ENCODE measurements at regions not wholly inside any gene's neighbourhood (a gene's known extent, or its start where the extent isn't known, plus 50 kb on each side); places are given as distances from the start of the nearest gene placed in this dataset.
"Not testable (repeated sequence)": the region's sequence is repeated elsewhere in the genome, so short reads cannot be mapped to it uniquely, and the experiment has no call there.

DNA sequence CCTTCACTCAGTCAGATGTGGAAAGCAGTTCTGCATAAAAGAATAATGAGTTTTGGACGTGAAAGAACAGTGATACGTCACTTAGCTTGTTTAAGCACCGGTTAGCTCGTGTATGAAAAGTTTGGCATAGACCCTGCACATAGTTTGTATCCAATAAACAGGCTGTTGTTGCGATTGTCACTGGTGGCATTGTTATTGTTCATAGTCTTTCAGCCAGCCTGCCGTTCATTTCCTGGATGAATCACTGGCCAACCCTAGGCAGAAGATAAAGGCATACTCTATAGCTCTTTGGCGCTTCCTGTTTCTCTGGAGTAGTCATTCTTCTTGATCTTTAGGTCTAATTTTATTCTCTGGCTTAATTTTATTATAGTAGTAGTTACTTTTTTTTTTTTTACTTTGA, 57.8 kb upstream of the ANKRD30A start:
- DNase-seq (ENCODE audit: insufficient read length, low spot score) (no peak), FAIRE-seq (no peak)
- TF ChIP-seq SPI1 (IDR thresholded peaks at IDR 0.05; ENCODE audit: low read depth, low read length) (no peak), PAX5 (IDR thresholded peaks at IDR 0.05; ENCODE audit: insufficient read depth, low read length, severe bottlenecking) (no peak), POLR2A (IDR thresholded peaks at IDR 0.05; ENCODE audit: low read depth, low read length) (no peak), POLR2AphosphoS5 (IDR thresholded peaks at IDR 0.05; ENCODE audit: low read depth, low read length) (no peak), POU2F2 (IDR thresholded peaks at IDR 0.05; ENCODE audit: low read depth, low read length) (no peak), TAF1 (IDR thresholded peaks at IDR 0.05; ENCODE audit: low read depth, low read length) (no peak)

DNA sequence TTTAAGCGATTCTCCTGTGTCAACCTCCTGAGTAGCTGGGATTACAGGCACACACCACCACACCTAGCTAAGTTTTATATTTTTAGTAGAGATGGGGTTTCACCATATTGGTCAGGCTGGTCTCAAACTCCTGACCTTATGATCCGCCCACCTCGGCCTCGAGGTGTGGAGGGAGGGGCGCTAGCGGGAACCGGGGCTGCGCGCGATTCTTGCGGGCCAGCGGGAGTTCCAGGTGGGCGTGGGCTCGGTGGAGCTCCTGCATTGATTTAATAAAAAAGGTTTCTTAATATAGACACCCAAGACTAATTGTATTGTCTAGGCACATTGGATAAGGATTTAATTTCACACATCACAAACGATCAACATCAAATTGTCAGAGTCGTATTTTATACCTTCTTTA, 63.1 kb upstream of the ANKRD30A start:
- FAIRE-seq; DNase-seq (ENCODE audit: insufficient read length, low spot score): not testable (repeated sequence)

DNA sequence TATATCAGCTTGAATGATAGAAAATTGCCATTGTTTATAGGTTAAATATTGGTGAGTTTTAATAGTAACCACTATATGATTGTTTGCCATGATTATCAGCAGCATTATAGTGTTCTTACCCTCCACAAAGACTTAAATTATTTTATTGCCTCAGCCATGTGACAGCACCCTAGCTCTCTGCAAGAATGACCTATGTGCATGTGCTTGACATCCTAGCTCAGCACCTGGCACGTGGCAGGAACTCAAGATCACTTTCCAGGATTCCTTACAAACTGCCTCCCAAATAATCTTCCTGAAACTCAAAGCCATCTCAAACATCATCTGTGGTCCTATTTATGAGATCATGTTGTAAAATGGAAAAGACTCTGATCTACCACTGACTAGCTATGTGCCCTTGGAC, 68.1 kb upstream of the ANKRD30A start:
- TF ChIP-seq TAF1 (IDR thresholded peaks at IDR 0.05; ENCODE audit: low read depth, low read length): no peak
- TF ChIP-seq POU2F2 (IDR thresholded peaks at IDR 0.05; ENCODE audit: low read depth, low read length): no peak
- TF ChIP-seq POLR2AphosphoS5 (IDR thresholded peaks at IDR 0.05; ENCODE audit: low read depth, low read length): no peak
- no peak for TF ChIP-seq SPI1 (IDR thresholded peaks at IDR 0.05; ENCODE audit: low read depth, low read length)
- no peak for TF ChIP-seq POLR2A (IDR thresholded peaks at IDR 0.05; ENCODE audit: low read depth, low read length)
- no peak for TF ChIP-seq PAX5 (IDR thresholded peaks at IDR 0.05; ENCODE audit: insufficient read depth, low read length, severe bottlenecking)
- DNase-seq (ENCODE audit: insufficient read length, low spot score) (no peak), FAIRE-seq (no peak)

DNA sequence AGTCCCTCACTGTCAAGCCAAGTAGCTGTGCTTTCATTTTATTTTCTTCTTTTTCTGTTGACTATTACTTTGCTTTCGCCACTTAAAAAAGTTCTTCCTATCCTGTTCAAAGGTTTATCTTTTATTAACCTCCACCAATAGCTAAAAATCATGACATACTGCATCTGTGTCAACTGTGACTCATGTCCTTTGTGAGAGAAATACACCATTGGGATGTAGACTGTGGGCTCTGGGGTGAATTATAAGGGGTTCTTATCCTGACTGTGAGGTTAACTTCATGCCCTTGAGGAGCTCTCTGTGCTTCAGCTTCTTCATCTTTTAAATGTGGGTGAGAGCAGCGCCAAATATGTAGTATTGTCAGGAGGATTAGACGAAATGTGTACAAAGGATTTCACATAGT, 71.9 kb upstream of the ANKRD30A start:
- FAIRE-seq: no peak
- TF ChIP-seq POLR2A (IDR thresholded peaks at IDR 0.05; ENCODE audit: low read depth, low read length) (no peak), SPI1 (IDR thresholded peaks at IDR 0.05; ENCODE audit: low read depth, low read length) (no peak), POU2F2 (IDR thresholded peaks at IDR 0.05; ENCODE audit: low read depth, low read length) (no peak), POLR2AphosphoS5 (IDR thresholded peaks at IDR 0.05; ENCODE audit: low read depth, low read length) (no peak), TAF1 (IDR thresholded peaks at IDR 0.05; ENCODE audit: low read depth, low read length) (no peak), PAX5 (IDR thresholded peaks at IDR 0.05; ENCODE audit: insufficient read depth, low read length, severe bottlenecking) (no peak)
- DNase-seq (ENCODE audit: insufficient read length, low spot score): no peak

DNA sequence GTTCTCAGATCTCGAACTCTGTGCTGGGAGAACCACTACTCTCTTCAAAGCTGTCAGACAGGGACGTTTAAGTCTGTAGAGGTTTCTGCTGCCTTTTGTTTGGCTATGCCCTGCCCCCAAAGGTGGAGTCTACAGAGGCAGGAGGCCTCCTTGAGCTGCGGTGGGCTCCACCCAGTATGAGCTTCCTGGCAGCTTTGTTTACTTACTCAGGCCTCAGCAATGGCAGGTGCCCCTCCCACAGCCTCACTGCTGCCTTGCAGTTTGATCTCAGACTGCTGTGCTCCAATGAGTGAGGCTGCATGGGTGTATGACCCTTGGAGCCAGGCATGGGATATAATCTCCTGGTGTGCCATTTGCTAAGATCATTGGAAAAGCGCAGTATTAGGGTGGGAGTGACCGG, 75.4 kb upstream of the ANKRD30A start:
- not testable (repeated sequence) for FAIRE-seq; DNase-seq (ENCODE audit: insufficient read length, low spot score)

DNA sequence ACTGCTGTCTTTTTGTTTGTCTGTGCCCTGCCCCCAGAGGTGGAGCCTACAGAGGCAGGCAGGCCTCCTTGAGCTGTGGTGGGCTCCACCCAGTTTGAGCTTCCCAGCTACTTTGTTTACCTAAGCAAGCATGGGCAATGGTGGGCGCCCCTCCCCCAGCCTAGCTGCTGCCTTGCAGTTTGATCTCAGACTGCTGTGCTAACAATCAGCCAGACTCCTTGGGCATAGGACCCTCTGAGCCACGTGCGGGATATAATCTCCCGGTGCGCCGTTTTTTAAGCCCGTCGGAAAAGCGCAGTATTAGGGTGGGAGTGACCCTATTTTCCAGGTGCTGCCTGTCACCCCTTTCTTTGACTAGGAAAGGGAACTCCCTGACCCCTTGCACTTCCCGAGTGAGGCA, 81.1 kb upstream of the ANKRD30A start:
- FAIRE-seq; DNase-seq (ENCODE audit: insufficient read length, low spot score): not testable (repeated sequence)

DNA sequence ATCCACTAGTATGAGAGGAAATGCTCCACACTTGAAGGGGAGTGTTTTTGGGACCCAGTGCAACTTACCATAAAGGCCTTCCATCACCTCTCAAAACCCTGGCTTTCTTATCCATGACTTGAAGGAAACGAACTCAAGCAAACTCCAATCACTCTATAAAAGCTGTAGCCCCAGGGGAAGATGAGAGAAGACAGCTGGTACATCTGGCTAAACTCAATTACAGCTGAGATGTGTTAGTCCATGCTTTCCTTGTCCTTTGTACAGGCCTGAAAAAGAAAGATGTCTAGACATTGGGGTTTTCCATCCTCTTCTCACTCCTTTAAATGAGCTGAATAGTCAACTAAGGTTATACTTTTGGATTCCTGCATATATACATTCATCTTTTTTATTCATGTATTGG, 89.5 kb upstream of the ANKRD30A start:
- no peak for TF ChIP-seq POU2F2 (IDR thresholded peaks at IDR 0.05; ENCODE audit: low read depth, low read length)
- no peak for TF ChIP-seq TAF1 (IDR thresholded peaks at IDR 0.05; ENCODE audit: low read depth, low read length)
- TF ChIP-seq POLR2AphosphoS5 (IDR thresholded peaks at IDR 0.05; ENCODE audit: low read depth, low read length): no peak
- TF ChIP-seq PAX5 (IDR thresholded peaks at IDR 0.05; ENCODE audit: insufficient read depth, low read length, severe bottlenecking): no peak
- TF ChIP-seq SPI1 (IDR thresholded peaks at IDR 0.05; ENCODE audit: low read depth, low read length): no peak
- no peak for TF ChIP-seq POLR2A (IDR thresholded peaks at IDR 0.05; ENCODE audit: low read depth, low read length)
- FAIRE-seq: no peak
- no peak for DNase-seq (ENCODE audit: insufficient read length, low spot score)

DNA sequence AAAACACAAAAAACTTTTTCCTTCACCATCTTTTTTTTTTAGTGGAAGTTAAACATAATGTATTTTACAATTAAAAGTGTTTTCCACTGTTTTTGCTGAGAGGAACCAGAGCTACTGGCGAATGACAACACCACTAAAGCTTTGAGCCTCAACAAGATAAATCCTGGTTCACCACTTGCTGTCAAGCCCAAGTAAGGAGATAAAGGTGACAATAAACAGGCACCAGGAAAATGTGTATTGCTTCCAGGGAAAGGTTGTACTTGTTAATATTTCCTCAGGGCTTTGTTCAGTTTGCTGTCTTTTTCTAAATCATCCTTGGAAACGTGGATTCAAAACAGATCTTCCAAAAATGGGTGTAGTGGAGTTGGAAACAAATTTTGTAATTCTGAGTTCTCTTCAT, 109.9 kb upstream of the ANKRD30A start:
- FAIRE-seq (no peak), DNase-seq (ENCODE audit: insufficient read length, low spot score) (no peak)
- no peak for TF ChIP-seq POLR2AphosphoS5 (IDR thresholded peaks at IDR 0.05; ENCODE audit: low read depth, low read length)
- TF ChIP-seq TAF1 (IDR thresholded peaks at IDR 0.05; ENCODE audit: low read depth, low read length): no peak
- no peak for TF ChIP-seq PAX5 (IDR thresholded peaks at IDR 0.05; ENCODE audit: insufficient read depth, low read length, severe bottlenecking)
- TF ChIP-seq POU2F2 (IDR thresholded peaks at IDR 0.05; ENCODE audit: low read depth, low read length): no peak
- TF ChIP-seq SPI1 (IDR thresholded peaks at IDR 0.05; ENCODE audit: low read depth, low read length): no peak
- TF ChIP-seq POLR2A (IDR thresholded peaks at IDR 0.05; ENCODE audit: low read depth, low read length): no peak

DNA sequence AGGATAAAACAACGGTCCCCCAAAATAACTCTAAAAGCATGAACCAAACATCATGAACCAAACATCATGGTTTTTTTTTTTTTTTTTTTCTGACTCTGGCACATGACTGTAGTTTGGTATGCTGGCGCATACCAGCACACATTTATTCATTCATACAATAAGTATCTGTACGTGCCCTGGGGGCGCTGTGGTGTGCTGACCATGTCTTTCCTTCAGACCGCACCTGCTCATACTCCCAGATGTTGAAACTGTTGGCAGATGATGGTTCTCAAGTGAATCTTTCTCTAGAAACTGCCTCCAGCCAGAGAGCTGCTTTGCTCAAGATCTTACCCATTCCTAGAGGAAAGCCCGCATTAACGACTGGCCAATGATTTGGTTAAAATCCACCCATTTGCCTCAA, 114.7 kb upstream of the ANKRD30A start:
- FAIRE-seq (no peak), DNase-seq (ENCODE audit: insufficient read length, low spot score) (no peak)
- TF ChIP-seq PAX5 (IDR thresholded peaks at IDR 0.05; ENCODE audit: insufficient read depth, low read length, severe bottlenecking): no peak
- no peak for TF ChIP-seq POLR2A (IDR thresholded peaks at IDR 0.05; ENCODE audit: low read depth, low read length)
- no peak for TF ChIP-seq SPI1 (IDR thresholded peaks at IDR 0.05; ENCODE audit: low read depth, low read length)
- TF ChIP-seq TAF1 (IDR thresholded peaks at IDR 0.05; ENCODE audit: low read depth, low read length): no peak
- no peak for TF ChIP-seq POU2F2 (IDR thresholded peaks at IDR 0.05; ENCODE audit: low read depth, low read length)
- no peak for TF ChIP-seq POLR2AphosphoS5 (IDR thresholded peaks at IDR 0.05; ENCODE audit: low read depth, low read length)

DNA sequence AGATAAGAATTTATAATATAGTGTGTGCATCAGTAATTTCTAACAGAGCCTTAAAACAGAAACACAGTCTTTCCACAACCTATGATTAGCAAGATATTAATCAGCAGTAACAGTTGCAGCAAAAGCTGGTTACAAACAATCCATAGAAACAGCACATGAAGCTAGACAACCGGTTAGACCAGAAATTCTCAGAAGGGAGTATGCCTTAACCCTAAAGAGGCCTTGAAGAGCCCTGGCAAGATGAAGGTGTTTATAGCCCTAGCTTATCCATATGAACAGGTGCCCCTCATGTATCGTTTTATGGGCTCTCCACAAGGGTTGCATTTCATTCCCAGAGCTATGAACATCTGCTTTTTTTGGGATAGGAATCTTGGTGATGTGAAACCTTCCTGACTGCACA, 117.1 kb upstream of the ANKRD30A start:
- not testable (repeated sequence) for DNase-seq (ENCODE audit: insufficient read length, low spot score); FAIRE-seq

DNA sequence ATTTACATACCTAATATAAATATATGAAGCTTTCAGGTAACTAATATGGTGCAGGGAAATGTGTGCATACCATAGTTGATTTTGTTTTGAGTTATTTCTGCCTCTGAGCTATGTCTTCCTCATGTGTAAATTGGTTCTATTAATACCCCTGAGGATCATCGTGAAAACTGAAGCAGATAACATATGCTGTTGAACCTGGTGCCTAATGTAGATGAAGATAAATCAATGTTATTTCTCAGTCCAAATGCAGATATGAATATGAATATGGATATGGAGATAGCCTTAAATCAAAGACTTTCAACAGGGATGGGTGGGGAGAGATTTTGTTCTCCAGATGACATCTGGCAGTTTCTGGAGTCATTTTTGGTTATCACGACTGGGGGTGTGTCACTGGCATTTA, 122.3 kb upstream of the ANKRD30A start:
- FAIRE-seq (no peak), DNase-seq (ENCODE audit: insufficient read length, low spot score) (no peak)
- no peak for TF ChIP-seq SPI1 (IDR thresholded peaks at IDR 0.05; ENCODE audit: low read depth, low read length)

DNA sequence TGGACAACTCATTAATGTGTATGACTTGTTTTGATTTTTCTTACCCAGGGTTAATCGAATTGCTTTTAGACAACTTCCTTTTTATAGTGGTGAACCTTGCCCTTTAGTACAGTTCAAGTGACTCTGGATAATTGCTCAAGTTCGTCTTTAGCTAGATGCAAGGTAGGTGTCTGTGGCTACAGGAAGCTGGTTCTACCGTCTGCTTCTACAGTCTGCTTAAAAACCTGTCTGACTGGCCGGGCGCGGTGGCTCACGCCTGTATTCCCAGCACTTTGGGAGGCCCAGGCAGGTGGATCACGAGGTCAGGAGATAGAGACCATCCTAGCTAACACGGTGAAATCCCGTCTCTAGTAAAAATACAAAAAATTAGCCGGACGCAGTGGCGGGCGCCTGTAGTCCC, 129.6 kb upstream of the ANKRD30A start:
- not testable (repeated sequence) for FAIRE-seq; DNase-seq (ENCODE audit: insufficient read length, low spot score)

Measured in GM12891 (cell line).